ENCODE measurements at regions not wholly inside any gene's neighbourhood (a gene's known extent, or its start where the extent isn't known, plus 50 kb on each side); places are given as distances from the start of the nearest gene placed in this dataset.

DNA sequence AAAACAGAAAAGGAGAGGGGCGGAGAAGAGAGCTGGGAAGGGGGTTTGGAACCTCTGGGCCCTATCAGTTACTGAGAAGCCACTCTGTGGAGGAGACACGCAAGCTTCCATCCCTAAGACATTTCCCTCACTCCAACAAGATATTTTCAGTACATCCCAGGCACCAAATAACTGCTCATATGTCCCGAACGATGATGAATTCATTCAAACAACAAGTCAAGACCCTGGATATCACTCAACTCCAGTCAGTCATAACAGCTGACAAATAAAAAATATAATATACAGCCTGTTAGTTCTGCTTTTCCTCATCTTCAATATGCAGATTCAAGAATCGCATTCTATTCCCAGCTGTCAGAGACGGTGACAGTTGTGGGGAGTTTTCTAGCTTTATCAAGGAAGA is 104.0 kb upstream of the ZFHX3 start:
- no peak overlapping the region for H3K9ac ChIP-seq (ENCODE audit: low read depth in 1 of 3, low read length in 3 of 3)
- no peaks in the 10 kb centered on the region for H3K9me3 ChIP-seq (ENCODE audit: control insufficient read depth in 3 of 3, low read length in 3 of 3)
- H3K36me3 ChIP-seq (ENCODE audit: control insufficient read depth in 3 of 3, insufficient read depth in 3 of 3, low read length in 3 of 3) = no peaks in the 10 kb centered on the region
- H3K4me3 ChIP-seq (ENCODE audit: low read length in 3 of 3) = no peak overlapping the region
- H3K27me3 ChIP-seq (ENCODE audit: control insufficient read depth in 3 of 3, insufficient read depth in 3 of 3, low read length in 3 of 3) = no peaks in the 10 kb centered on the region
- H3K4me1 ChIP-seq (ENCODE audit: control insufficient read depth in 3 of 3, insufficient read depth in 3 of 3, low read length in 3 of 3) = no peaks in the 10 kb centered on the region
- H3K27ac ChIP-seq (ENCODE audit: low read depth, low read length) = no peak overlapping the region

DNA sequence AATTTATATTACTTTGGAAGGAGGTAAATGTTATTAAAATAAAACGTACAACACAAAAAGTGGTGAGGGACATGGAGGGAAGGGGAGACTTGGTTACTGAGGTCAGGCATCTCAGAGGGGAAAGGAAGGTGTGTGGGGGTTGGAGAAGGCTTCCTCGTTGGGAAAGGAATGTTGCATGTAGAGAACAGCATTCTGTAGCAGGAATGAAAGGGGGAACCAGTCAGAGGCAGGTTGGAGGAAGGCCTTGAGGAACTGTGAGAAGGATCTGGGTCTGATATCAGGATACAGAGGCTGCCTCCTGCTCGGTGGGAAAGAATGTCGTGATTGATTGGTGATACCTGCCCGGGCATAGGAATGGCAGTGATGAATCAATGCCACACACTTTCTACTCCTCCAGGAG is 103.3 kb upstream of the ZFHX3 start:
- no peaks in the 10 kb centered on the region for H3K27me3 ChIP-seq (ENCODE audit: control insufficient read depth in 3 of 3, insufficient read depth in 3 of 3, low read length in 3 of 3)
- H3K36me3 ChIP-seq (ENCODE audit: control insufficient read depth in 3 of 3, insufficient read depth in 3 of 3, low read length in 3 of 3) = no peaks in the 10 kb centered on the region
- no peaks in the 10 kb centered on the region for H3K9me3 ChIP-seq (ENCODE audit: control insufficient read depth in 3 of 3, low read length in 3 of 3)
- H3K27ac ChIP-seq (ENCODE audit: low read depth, low read length) = no peak overlapping the region
- H3K9ac ChIP-seq (ENCODE audit: low read depth in 1 of 3, low read length in 3 of 3) = no peak overlapping the region
- H3K4me3 ChIP-seq (ENCODE audit: low read length in 3 of 3) = no peak overlapping the region
- no peaks in the 10 kb centered on the region for H3K4me1 ChIP-seq (ENCODE audit: control insufficient read depth in 3 of 3, insufficient read depth in 3 of 3, low read length in 3 of 3)

DNA sequence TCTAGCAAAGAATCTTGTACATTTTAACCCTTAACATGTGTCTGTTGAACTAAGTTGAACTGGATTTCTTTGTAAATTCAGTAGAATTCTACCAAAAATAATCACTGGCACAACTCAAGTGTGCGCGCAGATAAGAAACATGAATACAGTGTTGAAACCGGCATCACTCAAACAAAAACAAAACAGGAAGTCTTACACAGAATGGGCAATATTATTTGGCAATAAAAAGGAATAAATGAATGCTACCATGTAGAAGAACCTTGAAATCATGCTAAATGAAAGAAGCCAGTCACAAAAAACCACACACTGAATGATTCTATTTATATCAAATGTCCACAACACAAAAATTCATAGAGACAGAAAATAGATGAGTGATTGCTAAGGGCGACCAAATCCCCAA is 102.9 kb upstream of the ZFHX3 start:
- no peak overlapping the region for H3K9ac ChIP-seq (ENCODE audit: low read depth in 1 of 3, low read length in 3 of 3)
- no peaks in the 10 kb centered on the region for H3K9me3 ChIP-seq (ENCODE audit: control insufficient read depth in 3 of 3, low read length in 3 of 3)
- no peaks in the 10 kb centered on the region for H3K27me3 ChIP-seq (ENCODE audit: control insufficient read depth in 3 of 3, insufficient read depth in 3 of 3, low read length in 3 of 3)
- H3K27ac ChIP-seq (ENCODE audit: low read depth, low read length) = no peak overlapping the region
- H3K4me3 ChIP-seq (ENCODE audit: low read length in 3 of 3) = no peak overlapping the region
- H3K36me3 ChIP-seq (ENCODE audit: control insufficient read depth in 3 of 3, insufficient read depth in 3 of 3, low read length in 3 of 3) = no peaks in the 10 kb centered on the region
- H3K4me1 ChIP-seq (ENCODE audit: control insufficient read depth in 3 of 3, insufficient read depth in 3 of 3, low read length in 3 of 3) = no peaks in the 10 kb centered on the region

DNA sequence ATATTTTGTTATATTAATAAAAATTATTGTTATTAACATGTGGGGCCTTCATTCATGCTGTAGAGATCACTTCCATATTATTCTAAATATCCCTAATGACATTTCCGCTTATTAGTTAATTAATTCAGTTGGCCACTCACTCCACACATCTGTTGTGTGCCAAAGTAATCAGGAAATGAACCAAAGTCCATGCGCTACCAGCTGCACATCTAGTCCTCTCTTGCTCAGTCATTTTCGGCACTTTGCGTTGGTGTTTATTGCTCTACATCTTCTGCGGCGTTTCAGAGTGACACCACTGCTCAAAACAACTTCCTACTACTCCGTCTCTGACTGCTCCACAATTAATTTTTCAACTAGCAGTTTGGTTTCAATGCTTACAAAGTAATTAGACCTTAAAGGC is 101.4 kb upstream of the ZFHX3 start:
- Histone ChIP-seq H3K9me3 (ENCODE audit: control insufficient read depth in 3 of 3, low read length in 3 of 3) (no peaks in the 10 kb centered on the region), H3K36me3 (ENCODE audit: control insufficient read depth in 3 of 3, insufficient read depth in 3 of 3, low read length in 3 of 3) (no peaks in the 10 kb centered on the region), H3K9ac (ENCODE audit: low read depth in 1 of 3, low read length in 3 of 3) (no peak overlapping the region), H3K27me3 (ENCODE audit: control insufficient read depth in 3 of 3, insufficient read depth in 3 of 3, low read length in 3 of 3) (no peaks in the 10 kb centered on the region), H3K4me3 (ENCODE audit: low read length in 3 of 3) (no peak overlapping the region), H3K27ac (ENCODE audit: low read depth, low read length) (no peak overlapping the region), H3K4me1 (ENCODE audit: control insufficient read depth in 3 of 3, insufficient read depth in 3 of 3, low read length in 3 of 3) (no peaks in the 10 kb centered on the region)

- peaks cover 0 to 5% (median 2%) of the 10 kb centered on the region in 3 donors for H3K4me1 ChIP-seq (ENCODE audit: control insufficient read depth in 3 of 3, insufficient read depth in 3 of 3, low read length in 3 of 3)
- no peaks in the 10 kb centered on the region for H3K27me3 ChIP-seq (ENCODE audit: control insufficient read depth in 3 of 3, insufficient read depth in 3 of 3, low read length in 3 of 3)
- H3K9ac ChIP-seq (ENCODE audit: low read depth in 1 of 3, low read length in 3 of 3) = no peak overlapping the region
- H3K27ac ChIP-seq (ENCODE audit: low read depth, low read length) = no peak overlapping the region
- H3K36me3 ChIP-seq (ENCODE audit: control insufficient read depth in 3 of 3, insufficient read depth in 3 of 3, low read length in 3 of 3) = no peaks in the 10 kb centered on the region
- H3K9me3 ChIP-seq (ENCODE audit: control insufficient read depth in 3 of 3, low read length in 3 of 3) = no peaks in the 10 kb centered on the region
- H3K4me3 ChIP-seq (ENCODE audit: low read length in 3 of 3) = no peak overlapping the region
These were observed 100.0 kb upstream of the ZFHX3 start for GRCh38 chr16:73147958-73148357.

DNA sequence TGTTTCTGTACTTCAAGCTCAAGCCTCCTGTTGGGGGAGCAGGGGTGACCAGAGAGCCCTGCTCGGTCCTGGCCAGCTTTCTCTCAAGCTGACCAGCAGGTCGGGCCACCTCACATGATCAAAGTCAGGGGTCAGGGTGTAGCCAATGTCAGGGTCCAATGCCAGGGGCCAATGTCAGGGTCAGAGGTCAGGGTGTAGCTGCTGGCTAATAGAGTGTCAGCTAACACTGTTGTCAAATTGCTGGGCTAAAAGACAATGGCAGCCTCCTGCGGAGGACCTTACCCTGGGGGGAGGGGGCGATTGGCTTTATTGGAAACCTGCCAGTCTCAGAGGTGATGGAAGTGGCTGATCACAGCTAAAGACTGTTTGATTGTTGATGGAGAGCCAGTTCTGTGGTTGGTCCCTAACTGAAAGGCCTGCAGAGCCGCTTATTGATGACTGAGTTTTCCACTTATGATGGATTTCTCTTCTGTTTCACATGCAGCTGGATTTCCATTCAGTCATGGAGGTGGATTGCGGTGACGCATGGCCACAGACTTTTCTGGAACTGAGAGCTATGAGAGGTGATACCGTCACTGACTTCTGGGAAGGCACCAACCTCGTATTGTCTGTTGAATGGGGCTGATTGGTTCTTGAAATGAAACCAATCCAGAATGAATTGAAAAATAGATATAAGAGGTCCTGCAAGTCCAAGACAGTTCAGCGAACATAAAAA is 97.4 kb upstream of the ZFHX3 start:
- no peaks in the 10 kb centered on the region for H3K27me3 ChIP-seq (ENCODE audit: control insufficient read depth in 3 of 3, insufficient read depth in 3 of 3, low read length in 3 of 3)
- H3K9me3 ChIP-seq (ENCODE audit: control insufficient read depth in 3 of 3, low read length in 3 of 3) = no peaks in the 10 kb centered on the region
- H3K4me1 ChIP-seq (ENCODE audit: control insufficient read depth in 3 of 3, insufficient read depth in 3 of 3, low read length in 3 of 3) = peaks cover 0 to 5% (median 2%) of the 10 kb centered on the region in 3 donors
- peak overlapping the region; percentile 4 for H3K27ac ChIP-seq (ENCODE audit: low read depth, low read length)
- no peaks in the 10 kb centered on the region for H3K36me3 ChIP-seq (ENCODE audit: control insufficient read depth in 3 of 3, insufficient read depth in 3 of 3, low read length in 3 of 3)
- H3K4me3 ChIP-seq (ENCODE audit: low read length in 3 of 3) = no peak overlapping the region
- H3K9ac ChIP-seq (ENCODE audit: low read depth in 1 of 3, low read length in 3 of 3) = no peak overlapping the region

DNA sequence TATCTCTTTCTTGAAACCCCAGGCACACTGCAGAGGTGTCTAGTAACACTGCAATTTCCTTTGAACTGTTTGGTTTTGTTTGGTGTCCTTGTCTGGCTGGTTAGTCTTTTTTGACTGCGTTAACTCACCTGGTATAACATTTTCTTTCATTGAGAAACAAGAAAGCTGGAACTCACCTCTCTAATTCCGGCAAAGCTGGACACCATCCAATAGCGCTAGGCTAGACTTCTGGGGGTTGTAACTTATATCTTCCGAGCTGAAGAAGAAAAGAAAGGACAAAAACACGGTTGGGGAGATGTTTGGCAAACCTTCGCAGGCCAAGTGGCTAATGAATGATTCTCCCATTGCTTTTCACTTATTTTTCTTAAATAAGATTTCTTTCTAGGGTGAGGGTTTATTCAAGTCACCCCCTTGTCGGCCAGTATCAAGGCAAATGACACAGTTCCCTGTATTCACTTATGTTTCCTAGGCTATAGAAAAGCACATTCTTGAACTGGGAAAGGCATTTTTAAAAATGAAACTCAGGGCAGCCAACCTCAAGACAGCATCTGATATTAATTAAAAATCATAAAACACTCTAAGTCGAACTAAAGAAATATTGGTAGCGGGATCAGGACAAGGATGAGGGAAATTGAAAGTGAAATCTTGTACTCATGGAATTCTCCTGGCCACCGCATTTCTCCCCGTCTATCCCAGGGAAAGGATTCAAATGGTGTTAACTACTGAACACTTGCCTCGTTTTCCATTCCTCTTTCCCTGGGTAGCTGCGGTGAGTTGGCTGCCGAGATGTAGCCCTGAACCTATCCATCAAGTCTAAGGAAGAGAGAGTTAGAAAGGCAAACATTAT is 95.9 kb upstream of the ZFHX3 start:
- no peaks in the 10 kb centered on the region for H3K9me3 ChIP-seq (ENCODE audit: control insufficient read depth in 3 of 3, low read length in 3 of 3)
- peak overlapping the region; percentile 33 to 66 (median 55) for H3K9ac ChIP-seq (ENCODE audit: low read depth in 1 of 3, low read length in 3 of 3)
- H3K36me3 ChIP-seq (ENCODE audit: control insufficient read depth in 3 of 3, insufficient read depth in 3 of 3, low read length in 3 of 3) = no peaks in the 10 kb centered on the region
- H3K4me3 ChIP-seq (ENCODE audit: low read length in 3 of 3) = peak overlapping the region; percentile 39 to 71 (median 41)
- peaks cover 0 to 2% (median 0%) of the 10 kb centered on the region in 3 donors for H3K27me3 ChIP-seq (ENCODE audit: control insufficient read depth in 3 of 3, insufficient read depth in 3 of 3, low read length in 3 of 3)
- H3K27ac ChIP-seq (ENCODE audit: low read depth, low read length) = peak overlapping the region; percentile 41
- peaks cover 0 to 5% (median 2%) of the 10 kb centered on the region in 3 donors for H3K4me1 ChIP-seq (ENCODE audit: control insufficient read depth in 3 of 3, insufficient read depth in 3 of 3, low read length in 3 of 3)

DNA sequence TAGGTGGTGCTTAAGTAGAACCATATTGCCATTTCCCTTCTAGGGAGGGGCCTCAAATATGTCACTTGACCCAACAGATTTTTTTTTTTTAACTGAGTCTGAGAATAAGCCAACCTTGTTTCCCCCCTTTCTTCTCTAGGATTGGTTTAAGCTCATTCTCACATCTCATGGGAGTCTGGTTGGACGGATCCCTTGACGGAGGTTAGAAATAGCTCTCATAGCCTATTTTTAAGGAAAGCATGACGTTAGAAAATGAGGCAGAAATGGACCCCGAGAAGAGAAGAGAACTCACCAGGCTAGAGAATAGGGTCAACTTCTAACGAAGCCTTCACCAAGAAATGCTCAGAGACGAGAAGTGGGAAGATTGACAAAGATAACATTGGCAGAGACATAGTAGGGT is 95.1 kb upstream of the ZFHX3 start:
- Histone ChIP-seq H3K9me3 (ENCODE audit: control insufficient read depth in 3 of 3, low read length in 3 of 3) (no peaks in the 10 kb centered on the region), H3K9ac (ENCODE audit: low read depth in 1 of 3, low read length in 3 of 3) (peak overlapping the region in 1 of 3 donors; percentile 55), H3K27ac (ENCODE audit: low read depth, low read length) (peak overlapping the region; percentile 41), H3K4me1 (ENCODE audit: control insufficient read depth in 3 of 3, insufficient read depth in 3 of 3, low read length in 3 of 3) (peaks cover 0 to 5% (median 2%) of the 10 kb centered on the region in 3 donors), H3K27me3 (ENCODE audit: control insufficient read depth in 3 of 3, insufficient read depth in 3 of 3, low read length in 3 of 3) (peaks cover 0 to 2% (median 0%) of the 10 kb centered on the region in 3 donors), H3K4me3 (ENCODE audit: low read length in 3 of 3) (peak overlapping the region in 2 of 3 donors; percentile 39 to 71), H3K36me3 (ENCODE audit: control insufficient read depth in 3 of 3, insufficient read depth in 3 of 3, low read length in 3 of 3) (no peaks in the 10 kb centered on the region)

- H3K27ac ChIP-seq (ENCODE audit: low read depth, low read length) = no peak overlapping the region
- peaks cover 0 to 5% (median 2%) of the 10 kb centered on the region in 3 donors for H3K4me1 ChIP-seq (ENCODE audit: control insufficient read depth in 3 of 3, insufficient read depth in 3 of 3, low read length in 3 of 3)
- H3K9ac ChIP-seq (ENCODE audit: low read depth in 1 of 3, low read length in 3 of 3) = no peak overlapping the region
- no peak overlapping the region for H3K4me3 ChIP-seq (ENCODE audit: low read length in 3 of 3)
- no peaks in the 10 kb centered on the region for H3K9me3 ChIP-seq (ENCODE audit: control insufficient read depth in 3 of 3, low read length in 3 of 3)
- peaks cover 0 to 2% (median 0%) of the 10 kb centered on the region in 3 donors for H3K27me3 ChIP-seq (ENCODE audit: control insufficient read depth in 3 of 3, insufficient read depth in 3 of 3, low read length in 3 of 3)
- H3K36me3 ChIP-seq (ENCODE audit: control insufficient read depth in 3 of 3, insufficient read depth in 3 of 3, low read length in 3 of 3) = no peaks in the 10 kb centered on the region
These were observed 94.3 kb upstream of the ZFHX3 start for GRCh38 chr16:73142053-73142854.

All from skeletal muscle tissue (tissue), 3 donors.